Gastroesophageal sphincter (tissue), 3 donors: ENCODE measurements at regions not wholly inside any gene's neighbourhood (a gene's known extent, or its start where the extent isn't known, plus 50 kb on each side); places are given as distances from the start of the nearest gene placed in this dataset.
"Not testable (repeated sequence)": the region's sequence is repeated elsewhere in the genome, so short reads cannot be mapped to it uniquely, and the experiment has no call there.

Experiments
- EP300 ChIP-seq: sonication (generic); formaldehyde crosslinking; IDR thresholded peaks from one replicate; pipeline ENCODE4 v1.6.1; 2017; ENCODE audit warnings: antibody characterized with exemption, mild to moderate bottlenecking
- POLR2A ChIP-seq, 2 donors: fragments of 450-650 bp; IDR thresholded peaks; one replicate each; pipeline ENCODE4 v1.6.1; 2017; ENCODE audit warnings: antibody characterized with exemption in 2 of 2, mild to moderate bottlenecking in 2 of 2, moderate library complexity in 1 of 2
- POLR2AphosphoS5 ChIP-seq: sonication (generic); formaldehyde crosslinking; IDR thresholded peaks from one replicate; pipeline ENCODE4 v1.6.1; 2017; ENCODE audit warnings: antibody characterized with exemption
- TF ChIP-seq, protein P1 (sequence below), 4 experiments: fragments of 200-600 bp in 2 of 4; fragments of 450-650 bp in 2 of 4; sonication (generic) in 1 of 4; IDR thresholded peaks; one replicate each; pipeline ENCODE4 v1.5.1; 2017 to 2019; ENCODE audit warnings: antibody characterized with exemption in 4 of 4, mild to moderate bottlenecking in 2 of 4, moderate library complexity in 2 of 4

DNA sequence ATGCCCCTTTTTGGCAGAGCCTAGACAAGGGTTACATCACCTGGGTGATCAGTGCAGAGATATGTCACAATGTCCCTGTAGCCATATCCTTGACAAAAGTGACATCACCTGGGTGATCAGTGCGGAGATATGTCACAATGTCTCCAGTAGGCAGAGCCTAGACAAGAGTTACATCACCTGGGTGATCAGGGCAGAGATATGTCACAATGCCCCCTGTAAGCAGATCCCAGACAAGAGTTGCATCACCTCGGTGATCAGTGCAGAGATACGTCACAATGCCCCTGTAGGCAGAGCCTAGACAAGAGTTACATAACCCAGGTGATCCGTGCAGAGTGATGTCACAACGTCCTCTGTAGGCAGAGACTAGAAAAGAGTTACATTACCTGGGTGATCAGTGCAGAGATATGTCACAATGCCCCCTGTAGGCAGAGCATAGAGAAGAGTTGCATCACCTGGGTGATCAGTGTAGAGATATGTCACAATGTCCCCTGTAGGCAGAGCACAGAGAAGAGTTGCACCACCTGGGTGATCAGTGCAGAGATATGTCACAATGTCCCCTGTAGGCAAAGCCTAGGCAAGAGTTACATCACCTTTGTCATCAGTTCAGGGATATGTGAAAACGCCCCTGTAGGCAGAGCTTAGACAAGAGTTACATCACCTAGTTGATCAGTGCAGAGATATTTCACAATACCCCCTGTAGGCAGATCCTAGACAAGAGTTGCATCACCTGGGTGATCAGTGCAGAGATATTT lies 61.3 kb upstream of the FRG2B start:
- TF ChIP-seq POLR2A (IDR thresholded peaks at IDR 0.05); POLR2AphosphoS5; EP300: not testable (repeated sequence)
- TF ChIP-seq, protein P1, sequence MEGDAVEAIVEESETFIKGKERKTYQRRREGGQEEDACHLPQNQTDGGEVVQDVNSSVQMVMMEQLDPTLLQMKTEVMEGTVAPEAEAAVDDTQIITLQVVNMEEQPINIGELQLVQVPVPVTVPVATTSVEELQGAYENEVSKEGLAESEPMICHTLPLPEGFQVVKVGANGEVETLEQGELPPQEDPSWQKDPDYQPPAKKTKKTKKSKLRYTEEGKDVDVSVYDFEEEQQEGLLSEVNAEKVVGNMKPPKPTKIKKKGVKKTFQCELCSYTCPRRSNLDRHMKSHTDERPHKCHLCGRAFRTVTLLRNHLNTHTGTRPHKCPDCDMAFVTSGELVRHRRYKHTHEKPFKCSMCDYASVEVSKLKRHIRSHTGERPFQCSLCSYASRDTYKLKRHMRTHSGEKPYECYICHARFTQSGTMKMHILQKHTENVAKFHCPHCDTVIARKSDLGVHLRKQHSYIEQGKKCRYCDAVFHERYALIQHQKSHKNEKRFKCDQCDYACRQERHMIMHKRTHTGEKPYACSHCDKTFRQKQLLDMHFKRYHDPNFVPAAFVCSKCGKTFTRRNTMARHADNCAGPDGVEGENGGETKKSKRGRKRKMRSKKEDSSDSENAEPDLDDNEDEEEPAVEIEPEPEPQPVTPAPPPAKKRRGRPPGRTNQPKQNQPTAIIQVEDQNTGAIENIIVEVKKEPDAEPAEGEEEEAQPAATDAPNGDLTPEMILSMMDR (IDR thresholded peaks at IDR 0.05), result not testable (repeated sequence)
